Hepatocyte (in vitro differentiated cells): ENCODE measurements at regions not wholly inside any gene's neighbourhood (a gene's known extent, or its start where the extent isn't known, plus 50 kb on each side); places are given as distances from the start of the nearest gene placed in this dataset.

Experiments used
- DNase-seq: peaks from one replicate; pipeline ENCODE4 v3.0.0-alpha.2; 2016; ENCODE audit warnings: low spot score
- H2AFZ ChIP-seq: fragments of 200-600 bp; sonication (generic); 2 replicates; pipeline ENCODE4 v1.6.0; 2016; ENCODE audit warnings: antibody characterized with exemption, mild to moderate bottlenecking
- H3K27ac ChIP-seq: fragments of 200-600 bp; sonication (generic); 2 replicates; pipeline ENCODE4 v1.5.1; 2016; ENCODE audit warnings: mild to moderate bottlenecking
- H3K27me3 ChIP-seq: fragments of 200-600 bp; sonication (generic); 2 replicates; pipeline ENCODE4 v1.6.1; 2016
- H3K36me3 ChIP-seq: fragments of 200-600 bp; sonication (generic); replicated peaks from 2 replicates; pipeline ENCODE4 v1.5.1; 2016; ENCODE audit warnings: low read depth; ENCODE audit not compliant: insufficient read depth
- H3K4me1 ChIP-seq: fragments of 200-600 bp; sonication (generic); 2 replicates; pipeline ENCODE4 v1.5.1; 2016; ENCODE audit warnings: mild to moderate bottlenecking, moderate library complexity; ENCODE audit not compliant: insufficient read depth
- H3K4me2 ChIP-seq: fragments of 200-600 bp; sonication (generic); 2 replicates; pipeline ENCODE4 v1.6.0; 2016
- H3K4me3 ChIP-seq: fragments of 200-600 bp; sonication (generic); 2 replicates; pipeline ENCODE4 v1.5.1; 2016; ENCODE audit warnings: mild to moderate bottlenecking
- H3K79me2 ChIP-seq: fragments of 200-600 bp; sonication (generic); 2 replicates; pipeline ENCODE4 v1.6.0; 2017; ENCODE audit warnings: mild to moderate bottlenecking
- H3K9me2 ChIP-seq: fragments of 200-600 bp; sonication (generic); replicated peaks from 2 replicates; pipeline ENCODE4 v1.6.0; 2017; ENCODE audit warnings: mild to moderate bottlenecking; ENCODE audit not compliant: insufficient read depth
- H3K9me3 ChIP-seq: fragments of 200-600 bp; sonication (generic); 2 replicates; pipeline ENCODE4 v1.5.1; 2016; ENCODE audit warnings: low read depth, mild to moderate bottlenecking
- H4K20me1 ChIP-seq: fragments of 200-600 bp; sonication (generic); 2 replicates; pipeline ENCODE4 v1.6.0; 2016; ENCODE audit warnings: mild to moderate bottlenecking; ENCODE audit not compliant: insufficient read depth, poor library complexity, severe bottlenecking
- CTCF ChIP-seq: fragments of 200-600 bp; sonication (generic); IDR thresholded peaks from 2 replicates; pipeline ENCODE4 v1.5.1; 2016; ENCODE audit warnings: antibody characterized with exemption, mild to moderate bottlenecking; ENCODE audit not compliant: poor library complexity
- EZH2 ChIP-seq: fragments of 200-600 bp; sonication (generic); IDR thresholded peaks from 2 replicates; pipeline ENCODE4 v1.6.1; 2016; ENCODE audit warnings: antibody characterized with exemption, mild to moderate bottlenecking, borderline replicate concordance
- EZH2phosphoT487 ChIP-seq: fragments of 200-600 bp; sonication (generic); IDR thresholded peaks from one replicate; pipeline ENCODE4 v1.6.1; 2018; ENCODE audit warnings: antibody characterized with exemption, mild to moderate bottlenecking, low read depth, moderate library complexity; ENCODE audit not compliant: unreplicated experiment, severe bottlenecking
- WGBS: methylation state at CpG from one replicate; pipeline ENCODE4 v1.1.6; 2016; ENCODE audit warnings: low lambda C conversion rate; ENCODE audit errors: missing lambda C conversion rate; 5-methylcytosine and 5-hydroxymethylcytosine counted together

GRCh38 chr9:82584349-82584863, 478.5 kb downstream of the RASEF start:
- no peaks in the 10 kb centered on the region for H3K9me2 ChIP-seq
- H3K27ac ChIP-seq = peak overlapping the region; percentile 50
- 62% methylated on average over 5 of the region's 5 CpGs for WGBS
- no peaks in the 10 kb centered on the region for H3K9me3 ChIP-seq
- H3K79me2 ChIP-seq = no peaks in the 10 kb centered on the region
- H4K20me1 ChIP-seq = no peaks in the 10 kb centered on the region
- no peak overlapping the region for H2AFZ ChIP-seq
- peak; percentile 24 for DNase-seq
- peaks cover 28% of the 10 kb centered on the region for H3K4me1 ChIP-seq
- no peaks in the 10 kb centered on the region for H3K36me3 ChIP-seq
- TF ChIP-seq EZH2 (no peak), EZH2phosphoT487 (no peak), CTCF (no peak)
- H3K27me3 ChIP-seq = no peaks in the 10 kb centered on the region
- H3K4me3 ChIP-seq = no peak overlapping the region
- no peak overlapping the region for H3K4me2 ChIP-seq

- Histone ChIP-seq H3K9me3 (no peaks in the 10 kb centered on the region), H2AFZ (no peak overlapping the region), H3K4me1 (peaks cover 28% of the 10 kb centered on the region), H3K27me3 (no peaks in the 10 kb centered on the region), H4K20me1 (no peaks in the 10 kb centered on the region), H3K27ac (peak overlapping the region; percentile 71), H3K4me3 (no peak overlapping the region), H3K4me2 (peak overlapping the region; percentile 31), H3K9me2 (no peaks in the 10 kb centered on the region), H3K36me3 (no peaks in the 10 kb centered on the region), H3K79me2 (no peaks in the 10 kb centered on the region)
- 72% methylated on average over 3 of the region's 3 CpGs for WGBS
- DNase-seq = no peak
- TF ChIP-seq CTCF = no peak
- TF ChIP-seq EZH2 = no peak
Measured at GRCh38 chr9:82586918-82587356, 476.0 kb downstream of the RASEF start.

- no peaks in the 10 kb centered on the region for H3K27me3 ChIP-seq
- no peaks in the 10 kb centered on the region for H3K9me3 ChIP-seq
- H3K27ac ChIP-seq = peak overlapping the region; percentile 71
- no peak overlapping the region for H3K4me3 ChIP-seq
- H4K20me1 ChIP-seq = no peaks in the 10 kb centered on the region
- DNase-seq = peak; percentile 32
- H3K9me2 ChIP-seq = no peaks in the 10 kb centered on the region
- peak overlapping the region; percentile 13 for H3K4me2 ChIP-seq
- H3K4me1 ChIP-seq = peaks cover 28% of the 10 kb centered on the region
- WGBS = 54% methylated on average over 6 of the region's 6 CpGs
- no peaks in the 10 kb centered on the region for H3K79me2 ChIP-seq
- TF ChIP-seq EZH2phosphoT487 = no peak
- no peak for TF ChIP-seq EZH2
- TF ChIP-seq CTCF = no peak
- no peaks in the 10 kb centered on the region for H3K36me3 ChIP-seq
- no peak overlapping the region for H2AFZ ChIP-seq
Measured at GRCh38 chr9:82588301-82589180, 474.4 kb downstream of the RASEF start.
